HG03571 (cell line): ENCODE measurements at regions not wholly inside any gene's neighbourhood (a gene's known extent, or its start where the extent isn't known, plus 50 kb on each side); places are given as distances from the start of the nearest gene placed in this dataset.
A peak's percentile ranks its signal among the peaks of the same experiment; 100 is the strongest.
"Not testable (repeated sequence)": the region's sequence is repeated elsewhere in the genome, so short reads cannot be mapped to it uniquely, and the experiment has no call there.

Experiments
- ATAC-seq: cut with Tn5 transposase; IDR thresholded peaks from one replicate; pipeline ENCODE4 v1.9.1; 2021; ENCODE audit not compliant: unreplicated experiment

- no peak for ATAC-seq
These were observed 109.9 kb upstream of the ADO start for GRCh38 chr10:62694537-62695126.

GRCh38 chr10:62696798-62697197 is 107.7 kb upstream of the ADO start:
- ATAC-seq: no peak

GRCh38 chr10:62699148-62699547 is 105.4 kb upstream of the ADO start:
- no peak for ATAC-seq

GRCh38 chr10:62704121-62704520 is 100.4 kb upstream of the ADO start:
- not testable (repeated sequence) for ATAC-seq

- ATAC-seq: no peak
These were observed 98.7 kb upstream of the ADO start for GRCh38 chr10:62705789-62706188.

- ATAC-seq: peak; percentile 70
These were observed 96.7 kb upstream of the ADO start for GRCh38 chr10:62707810-62708209.

- no peak for ATAC-seq
These were observed 96.0 kb upstream of the ADO start for GRCh38 chr10:62708569-62708968.

GRCh38 chr10:62709200-62709599 is 95.3 kb upstream of the ADO start:
- ATAC-seq: no peak

GRCh38 chr10:62710182-62710581 is 94.3 kb upstream of the ADO start:
- ATAC-seq: peak; percentile 55

GRCh38 chr10:62715383-62715782 is 89.1 kb upstream of the ADO start:
- no peak for ATAC-seq

GRCh38 chr10:62718585-62718984 is 85.9 kb upstream of the ADO start:
- ATAC-seq: no peak

- ATAC-seq: no peak
These were observed 85.5 kb upstream of the ADO start for GRCh38 chr10:62719061-62719460.

GRCh38 chr10:62721687-62722086 is 82.8 kb upstream of the ADO start:
- no peak for ATAC-seq

- ATAC-seq: no peak
These were observed 81.1 kb upstream of the ADO start for GRCh38 chr10:62723375-62723774.

GRCh38 chr10:62724465-62724864 is 80.1 kb upstream of the ADO start:
- no peak for ATAC-seq

- ATAC-seq: peak; percentile 71
These were observed 78.4 kb upstream of the ADO start for GRCh38 chr10:62726142-62726541.

- ATAC-seq: no peak
These were observed 77.9 kb upstream of the ADO start for GRCh38 chr10:62726638-62727037.

- no peak for ATAC-seq
These were observed 76.6 kb upstream of the ADO start for GRCh38 chr10:62727934-62728333.

GRCh38 chr10:62728479-62728878 is 76.0 kb upstream of the ADO start:
- ATAC-seq: no peak

GRCh38 chr10:62732841-62733653 is 71.5 kb upstream of the ADO start:
- ATAC-seq: peak; percentile 77

- ATAC-seq: no peak
These were observed 70.7 kb upstream of the ADO start for GRCh38 chr10:62733654-62734293.

GRCh38 chr10:62734781-62735463 is 69.6 kb upstream of the ADO start:
- ATAC-seq: no peak
